NCI-H1092 (cell line): ENCODE measurements at regions not wholly inside any gene's neighbourhood (a gene's known extent, or its start where the extent isn't known, plus 50 kb on each side); places are given as distances from the start of the nearest gene placed in this dataset.

Source experiments
- DNase-seq: peaks from one replicate; lab custom pipeline; 2025; lab: John Stamatoyannopoulos, UW

- no peak for DNase-seq
Measured at GRCh38 chr2:12027136-12027535, 280.7 kb downstream of the LPIN1 start.

- DNase-seq = peak; percentile 30
Measured at GRCh38 chr2:12031866-12032265, 285.4 kb downstream of the LPIN1 start.

GRCh38 chr2:12032398-12032797 is 286.0 kb downstream of the LPIN1 start:
- no peak for DNase-seq

- no peak for DNase-seq
Measured at GRCh38 chr2:12032975-12033374, 286.5 kb downstream of the LPIN1 start.

GRCh38 chr2:12033494-12033893 is 287.1 kb downstream of the LPIN1 start:
- no peak for DNase-seq

GRCh38 chr2:12034382-12034781 is 287.9 kb downstream of the LPIN1 start:
- DNase-seq = no peak

- no peak for DNase-seq
Measured at GRCh38 chr2:12035029-12035720, 288.7 kb downstream of the LPIN1 start.

GRCh38 chr2:12035956-12036639 is 289.7 kb downstream of the LPIN1 start:
- no peak for DNase-seq

- no peak for DNase-seq
Measured at GRCh38 chr2:12036640-12036983, 290.2 kb downstream of the LPIN1 start.

- DNase-seq = no peak
Measured at GRCh38 chr2:12037301-12037700, 290.9 kb downstream of the LPIN1 start.

- no peak for DNase-seq
Measured at GRCh38 chr2:12041236-12041635, 294.8 kb downstream of the LPIN1 start.

- no peak for DNase-seq
Measured at GRCh38 chr2:12043131-12043530, 296.7 kb downstream of the LPIN1 start.

- no peak for DNase-seq
Measured at GRCh38 chr2:12044857-12045256, 298.4 kb downstream of the LPIN1 start.

GRCh38 chr2:12045864-12046291 is 299.4 kb downstream of the LPIN1 start:
- DNase-seq = no peak

GRCh38 chr2:12046641-12047040 is 300.2 kb downstream of the LPIN1 start:
- DNase-seq = no peak

GRCh38 chr2:12047761-12048160 is 301.3 kb downstream of the LPIN1 start:
- DNase-seq = no peak

GRCh38 chr2:12048550-12048949 is 302.1 kb downstream of the LPIN1 start:
- DNase-seq = no peak

GRCh38 chr2:12050396-12050795 is 304.0 kb downstream of the LPIN1 start:
- no peak for DNase-seq

GRCh38 chr2:12051831-12052230 is 305.4 kb downstream of the LPIN1 start:
- DNase-seq = no peak

GRCh38 chr2:12052796-12053195 is 306.4 kb downstream of the LPIN1 start:
- DNase-seq = no peak

GRCh38 chr2:12054956-12055618 is 308.7 kb downstream of the LPIN1 start:
- DNase-seq = no peak

- DNase-seq = no peak
Measured at GRCh38 chr2:12057436-12058166, 311.2 kb downstream of the LPIN1 start.
